B cell (primary cell): ENCODE measurements at regions not wholly inside any gene's neighbourhood (a gene's known extent, or its start where the extent isn't known, plus 50 kb on each side); places are given as distances from the start of the nearest gene placed in this dataset.

Experiments used
- ATAC-seq: fragments of 200-7000 bp; cut with Tn5 transposase; one replicate; pipeline ENCODE4 v1.10.0; 2021; ENCODE audit warnings: low read depth, mild to moderate bottlenecking, moderate number of reproducible peaks, moderate library complexity
- CTCF ChIA-PET: fragments of 350-600 bp; sonication (Branson Sonifier 250); formaldehyde crosslinking; loops from one replicate; lab custom pipeline; 2021; ENCODE audit warnings: antibody characterized with exemption, inconsistent platforms; lab: Charles Lee
- POLR2A ChIA-PET: fragments of 350-600 bp; sonication (Branson Sonifier 250); formaldehyde crosslinking; loops from one replicate; lab custom pipeline; 2021; ENCODE audit warnings: antibody characterized with exemption; lab: Charles Lee
- DNase-seq: peaks from one replicate; pipeline ENCODE4 v3.0.0; 2013
- H2AFZ ChIP-seq: 2 replicates; pipeline ENCODE4 v1.6.1; 2012; ENCODE audit warnings: mild to moderate bottlenecking, low read depth, low read length; ENCODE audit not compliant: insufficient read depth, poor library complexity, severe bottlenecking
- H3K27ac ChIP-seq, 2 donors: 1 replicate in 1 of 2; 2 replicates in 1 of 2; pipeline ENCODE4 v1.5.1; 2012 to 2013; ENCODE audit warnings: low read length in 2 of 2, mild to moderate bottlenecking in 2 of 2, moderate library complexity in 1 of 2
- H3K27me3 ChIP-seq, 4 experiments: fragments of 200-600 bp in 1 of 4; sonication (generic) in 1 of 4; replicated peaks in 1 of 4; 1 replicate in 2 of 4; 2 replicates in 2 of 4; pipeline versions ENCODE4 v1.6.1 to v1.7.0; 2013 to 2016; ENCODE audit warnings: low read length in 3 of 4, mild to moderate bottlenecking in 2 of 4, mixed read lengths in 1 of 4, moderate library complexity in 1 of 4; ENCODE audit not compliant: insufficient read depth in 4 of 4, control insufficient read depth in 3 of 4; ENCODE audit errors: control extremely low read depth in 1 of 4
- H3K36me3 ChIP-seq, 2 experiments: replicated peaks in 1 of 2; 1 replicate in 1 of 2; 2 replicates in 1 of 2; pipeline versions ENCODE4 v1.6.1 to v1.7.1; 2013; ENCODE audit warnings: low read length in 1 of 2; ENCODE audit not compliant: insufficient read depth in 2 of 2, control insufficient read depth in 1 of 2; ENCODE audit errors: control extremely low read depth in 1 of 2, extremely low read depth in 1 of 2
- H3K4me1 ChIP-seq, 2 donors: fragments of 200-600 bp in 1 of 2; sonication (generic) in 1 of 2; 1 replicate in 1 of 2; 2 replicates in 1 of 2; pipeline versions ENCODE4 v1.5.1 to v1.6.1; 2013 to 2017; ENCODE audit warnings: low read length in 2 of 2; ENCODE audit not compliant: control insufficient read depth in 2 of 2, insufficient read depth in 2 of 2
- H3K4me2 ChIP-seq: replicated peaks from 2 replicates; pipeline ENCODE3; 2012; ENCODE audit warnings: mild to moderate bottlenecking, low read depth, low read length; ENCODE audit not compliant: poor library complexity, severe bottlenecking
- H3K4me3 ChIP-seq, 5 experiments: fragments of 200-600 bp in 1 of 5; sonication (generic) in 1 of 5; 1 replicate in 3 of 5; 2 replicates in 2 of 5; pipeline versions ENCODE4 v1.5.1 to v1.7.0; 2011 to 2016; ENCODE audit warnings: low read length in 4 of 5, mild to moderate bottlenecking in 4 of 5, low read depth in 2 of 5, control low read depth in 1 of 5, moderate library complexity in 1 of 5; ENCODE audit not compliant: insufficient read depth in 1 of 5; ENCODE audit errors: control extremely low read depth in 1 of 5, extremely low read depth in 1 of 5
- H3K79me2 ChIP-seq: fragments of 200-600 bp; sonication (generic); one replicate; pipeline ENCODE4 v1.6.0; 2016; ENCODE audit warnings: low read length; ENCODE audit not compliant: control insufficient read depth, insufficient read depth
- H3K9ac ChIP-seq: fragments of 200-600 bp; sonication (generic); 2 replicates; pipeline ENCODE4 v1.6.1; 2017; ENCODE audit warnings: mild to moderate bottlenecking, low read length, moderate library complexity
- H3K9me3 ChIP-seq, 3 donors: one replicate each; pipeline versions ENCODE4 v1.6.1 to v1.7.1; 2013; ENCODE audit warnings: low read length in 2 of 3; ENCODE audit not compliant: control insufficient read depth in 2 of 3, insufficient read depth in 1 of 3; ENCODE audit errors: control extremely low read depth in 1 of 3
- H4K20me1 ChIP-seq: 2 replicates; pipeline ENCODE4 v1.6.0; 2012; ENCODE audit warnings: mild to moderate bottlenecking, low read length; ENCODE audit not compliant: insufficient read depth, control insufficient read depth, poor library complexity, severe bottlenecking
- H3K27ac Mint-ChIP-seq: one replicate; pipeline ENCODE4 v1.8.0; 2021; ENCODE audit warnings: mixed read lengths
- H3K27me3 Mint-ChIP-seq: one replicate; pipeline ENCODE4 v1.8.0; 2021; ENCODE audit warnings: mixed read lengths
- H3K4me1 Mint-ChIP-seq: one replicate; pipeline ENCODE4 v1.8.0; 2021; ENCODE audit warnings: mixed read lengths
- H3K4me3 Mint-ChIP-seq: one replicate; pipeline ENCODE4 v1.8.0; 2021; ENCODE audit warnings: mixed read lengths
- H3K9me3 Mint-ChIP-seq: one replicate; pipeline ENCODE4 v1.8.0; 2022; ENCODE audit warnings: mixed read lengths; ENCODE audit not compliant: insufficient read depth
- CTCF ChIP-seq: fragments of 200-600 bp; IDR thresholded peaks from one replicate; pipeline ENCODE4 v1.8.0; 2022; ENCODE audit warnings: antibody characterized with exemption, mild to moderate bottlenecking
- EZH2 ChIP-seq: IDR thresholded peaks from 2 replicates; pipeline ENCODE4 v1.6.1; 2012; ENCODE audit warnings: borderline replicate concordance, low read depth, mild to moderate bottlenecking, moderate library complexity, low read length; ENCODE audit not compliant: insufficient read depth, poor library complexity, severe bottlenecking
- WGBS: methylation state at CpG from one replicate; pipeline ENCODE4 v1.1.5; 2013; ENCODE audit warnings: missing lambda C conversion rate; ENCODE audit not compliant: insufficient coverage; 5-methylcytosine and 5-hydroxymethylcytosine counted together
- intact Hi-C: fragments of 100-400 bp; cut with micrococcal nuclease; formaldehyde crosslinking; loops from one replicate; pipeline ENCODE4 v1.10.0; 2022

GRCh38 chr6:6781873-6782227 is 193.3 kb downstream of the LY86 start:
- Mint-ChIP-seq H3K27ac (no peak overlapping the region), H3K27me3 (peaks cover 28% of the 10 kb centered on the region), H3K4me1 (no peaks in the 10 kb centered on the region), H3K9me3 (no peaks in the 10 kb centered on the region), H3K4me3 (no peak overlapping the region)
- H2AFZ ChIP-seq = no peak overlapping the region
- H3K9ac ChIP-seq = no peak overlapping the region
- H4K20me1 ChIP-seq = no peaks in the 10 kb centered on the region
- no peak overlapping the region for H3K4me3 ChIP-seq
- peaks cover 0 to 12% (median 4%) of the 10 kb centered on the region in 4 experiments for H3K27me3 ChIP-seq
- ChIA-PET POLR2A (no interaction called here), CTCF (no interaction called here)
- no peaks in the 10 kb centered on the region for H3K36me3 ChIP-seq
- H3K4me2 ChIP-seq = no peak overlapping the region
- no peaks in the 10 kb centered on the region for H3K9me3 ChIP-seq
- H3K27ac ChIP-seq = no peak overlapping the region
- TF ChIP-seq EZH2 = no peak
- no peak for TF ChIP-seq CTCF
- DNase-seq = no peak
- H3K4me1 ChIP-seq = no peaks in the 10 kb centered on the region
- no peak for ATAC-seq
- no peaks in the 10 kb centered on the region for H3K79me2 ChIP-seq
- intact Hi-C loops = no loop called here

GRCh38 chr6:6783721-6784120 is 195.2 kb downstream of the LY86 start:
- intact Hi-C loops = no loop called here
- Histone ChIP-seq H3K36me3 (no peaks in the 10 kb centered on the region), H3K4me1 (no peaks in the 10 kb centered on the region), H2AFZ (no peak overlapping the region), H3K9ac (no peak overlapping the region), H4K20me1 (no peaks in the 10 kb centered on the region), H3K9me3 (no peaks in the 10 kb centered on the region), H3K4me2 (no peak overlapping the region), H3K79me2 (no peaks in the 10 kb centered on the region), H3K27me3 (peaks cover 0 to 12% (median 4%) of the 10 kb centered on the region in 4 experiments), H3K4me3 (no peak overlapping the region), H3K27ac (no peak overlapping the region)
- H3K4me1 Mint-ChIP-seq = no peaks in the 10 kb centered on the region
- H3K4me3 Mint-ChIP-seq = no peak overlapping the region
- ATAC-seq (no peak), DNase-seq (no peak)
- no peak overlapping the region for H3K27ac Mint-ChIP-seq
- ChIA-PET POLR2A (no interaction called here), CTCF (no interaction called here)
- H3K9me3 Mint-ChIP-seq = no peaks in the 10 kb centered on the region
- H3K27me3 Mint-ChIP-seq = peaks cover 17% of the 10 kb centered on the region
- TF ChIP-seq EZH2 (no peak), CTCF (no peak)
- WGBS = no CpG with 5 or more reads among the region's 2 CpGs
